IMR-90 (cell line): ENCODE measurements at regions not wholly inside any gene's neighbourhood (a gene's known extent, or its start where the extent isn't known, plus 50 kb on each side); places are given as distances from the start of the nearest gene placed in this dataset.

ENCODE experiments used
- ATAC-seq: fragments of 200-7000 bp; cut with Tn5 transposase; 2 replicates; pipeline ENCODE4 v1.9.1; 2020; ENCODE audit warnings: low read depth, mild to moderate bottlenecking, moderate library complexity
- BruUV-seq: library from RNA; stranded (reverse); fragments of 400-500 nt; replicated peaks from 2 replicates; lab custom pipeline; 2021; lab: Mats Ljungman, UMichigan
- CTCF ChIA-PET: fragments of 300-600 bp; formaldehyde crosslinking; extraction: SDS; loops from one replicate; lab custom pipeline; 2021; ENCODE audit warnings: antibody characterized with exemption; lab: Yijun Ruan, JAX
- POLR2A ChIA-PET: fragments of 300-600 bp; sonication (Branson Sonifier 250); formaldehyde crosslinking; loops from one replicate; lab custom pipeline; 2022; ENCODE audit warnings: antibody characterized with exemption; ENCODE audit not compliant: unreplicated experiment; lab: Charles Lee
- DNase-seq: peaks from one replicate; pipeline ENCODE4 v3.0.0; 2013
- H2AFZ ChIP-seq: replicated peaks from 2 replicates; pipeline ENCODE3; 2013; ENCODE audit warnings: low read length, mild to moderate bottlenecking; ENCODE audit not compliant: poor library complexity
- H2AK5ac ChIP-seq: 2 replicates; pipeline ENCODE4 v1.6.1; 2013; ENCODE audit warnings: low read depth, low read length, inconsistent platforms
- H2AK9ac ChIP-seq: replicated peaks from 2 replicates; pipeline ENCODE3; 2013; ENCODE audit warnings: mild to moderate bottlenecking, low read depth, low read length, moderate library complexity; ENCODE audit not compliant: poor library complexity
- H2BK120ac ChIP-seq: 2 replicates; pipeline ENCODE4 v1.6.1; 2013; ENCODE audit warnings: low read depth, low read length, inconsistent platforms
- H2BK15ac ChIP-seq: 3 replicates; pipeline ENCODE4 v1.6.1; 2013; ENCODE audit warnings: low read depth, low read length, inconsistent platforms
- H2BK20ac ChIP-seq: 2 replicates; pipeline ENCODE4 v1.6.1; 2013; ENCODE audit warnings: low read depth, mild to moderate bottlenecking, inconsistent platforms, low read length, moderate library complexity
- H2BK5ac ChIP-seq: 2 replicates; pipeline ENCODE4 v1.6.1; 2013; ENCODE audit warnings: mild to moderate bottlenecking, low read depth, low read length, inconsistent platforms; ENCODE audit not compliant: poor library complexity, severe bottlenecking
- H3K14ac ChIP-seq: replicated peaks from 2 replicates; pipeline ENCODE4 v1.6.1; 2013; ENCODE audit warnings: low read depth, low read length, inconsistent platforms
- H3K18ac ChIP-seq: 2 replicates; pipeline ENCODE4 v1.6.1; 2013; ENCODE audit warnings: low read depth, low read length, control low read depth
- H3K23ac ChIP-seq: 2 replicates; pipeline ENCODE4 v1.6.1; 2013; ENCODE audit warnings: low read depth, low read length, inconsistent platforms
- H3K27ac ChIP-seq: 2 replicates; pipeline ENCODE4 v1.5.1; 2013; ENCODE audit warnings: mild to moderate bottlenecking, control low read depth, low read length; ENCODE audit not compliant: insufficient read depth
- H3K27me3 ChIP-seq: 2 replicates; pipeline ENCODE4 v1.6.1; 2013; ENCODE audit warnings: low read length; ENCODE audit not compliant: control insufficient read depth, insufficient read depth
- H3K36me3 ChIP-seq: 2 replicates; pipeline ENCODE4 v1.6.1; 2013; ENCODE audit warnings: low read length, mixed read lengths; ENCODE audit not compliant: control insufficient read depth, insufficient read depth
- H3K4ac ChIP-seq: 2 replicates; pipeline ENCODE4 v1.6.1; 2013; ENCODE audit warnings: low read depth, low read length, inconsistent platforms
- H3K4me1 ChIP-seq: 2 replicates; pipeline ENCODE4 v1.6.1; 2013; ENCODE audit warnings: low read length, mixed read lengths; ENCODE audit not compliant: control insufficient read depth, insufficient read depth
- H3K4me2 ChIP-seq: 2 replicates; pipeline ENCODE4 v1.6.1; 2013; ENCODE audit warnings: low read depth, mild to moderate bottlenecking, control low read depth, low read length, moderate library complexity
- H3K4me3 ChIP-seq: 2 replicates; pipeline ENCODE4 v1.5.1; 2013; ENCODE audit warnings: low read depth, mild to moderate bottlenecking, control low read depth, low read length, moderate library complexity; ENCODE audit not compliant: insufficient read depth
- H3K56ac ChIP-seq: 2 replicates; pipeline ENCODE4 v1.6.1; 2013; ENCODE audit warnings: low read length, inconsistent platforms; ENCODE audit not compliant: insufficient read depth; ENCODE audit errors: extremely low read depth
- H3K79me1 ChIP-seq, 2 experiments: 2 replicates each; pipeline ENCODE4 v1.6.1; 2013; ENCODE audit warnings: low read length in 2 of 2, inconsistent platforms in 1 of 2, low read depth in 1 of 2
- H3K9ac ChIP-seq: 2 replicates; pipeline ENCODE4 v1.6.1; 2013; ENCODE audit warnings: low read depth, low read length, control low read depth
- H3K9me1 ChIP-seq: 2 replicates; pipeline ENCODE4 v1.6.1; 2013; ENCODE audit warnings: low read length, inconsistent platforms; ENCODE audit not compliant: insufficient read depth
- H3K9me3 ChIP-seq: 2 replicates; pipeline ENCODE4 v1.6.1; 2013; ENCODE audit warnings: low read length; ENCODE audit not compliant: control insufficient read depth, insufficient read depth
- H4K20me1 ChIP-seq: 2 replicates; pipeline ENCODE4 v1.6.1; 2013; ENCODE audit warnings: low read length, inconsistent platforms; ENCODE audit not compliant: insufficient read depth
- H4K5ac ChIP-seq: 2 replicates; pipeline ENCODE4 v1.6.1; 2013; ENCODE audit warnings: mild to moderate bottlenecking, low read depth, low read length, control low read depth
- H4K8ac ChIP-seq, 2 experiments: 2 replicates each; pipeline ENCODE4 v1.6.1; 2013; ENCODE audit warnings: low read depth in 2 of 2, low read length in 2 of 2, control low read depth in 1 of 2, inconsistent platforms in 1 of 2
- H4K91ac ChIP-seq: 2 replicates; pipeline ENCODE4 v1.6.1; 2013; ENCODE audit warnings: low read depth, low read length, inconsistent platforms; ENCODE audit not compliant: insufficient read depth
- MAFK ChIP-seq: IDR thresholded peaks from 2 replicates; pipeline ENCODE4 v1.6.1; 2012; ENCODE audit warnings: low read depth, low read length, improper control_type of control experiment
- NFE2L2 ChIP-seq: fragments of 150-350 bp; IDR thresholded peaks from 2 replicates; pipeline ENCODE4 v1.6.1; 2016; ENCODE audit warnings: low read depth, mild to moderate bottlenecking, low read length
- RFX5 ChIP-seq: IDR thresholded peaks from 2 replicates; pipeline ENCODE4 v1.8.0; 2012; ENCODE audit warnings: low read depth, mild to moderate bottlenecking, low read length, moderate library complexity
- WGBS, 2 experiments: methylation state at CpG; one replicate each; pipeline versions ENCODE4 v1.1.5 to v1.1.7; 2013; ENCODE audit warnings: missing lambda C conversion rate in 2 of 2; ENCODE audit not compliant: insufficient read length in 1 of 2; ENCODE audit errors: extremely low coverage in 2 of 2; 5-methylcytosine and 5-hydroxymethylcytosine counted together
- dilution Hi-C: fragments of 300-500 bp; cut with HindIII; formaldehyde crosslinking; loops from one replicate; pipeline ENCODE4 v1.14.3; 2018; ENCODE audit warnings: low sequenced_read_pairs; ENCODE audit not compliant: unreplicated experiment
- in situ Hi-C: fragments of 300-500 bp; cut with MboI; formaldehyde crosslinking; loops from 3 replicates; pipeline ENCODE4 v1.14.3; 2019; ENCODE audit warnings: low sequenced_read_pairs, inconsistent platforms, mixed read lengths
- intact Hi-C: fragments of 100-400 bp; cut with micrococcal nuclease; formaldehyde crosslinking; loops from 2 replicates; pipeline ENCODE4 v1.10.0; 2022

DNA sequence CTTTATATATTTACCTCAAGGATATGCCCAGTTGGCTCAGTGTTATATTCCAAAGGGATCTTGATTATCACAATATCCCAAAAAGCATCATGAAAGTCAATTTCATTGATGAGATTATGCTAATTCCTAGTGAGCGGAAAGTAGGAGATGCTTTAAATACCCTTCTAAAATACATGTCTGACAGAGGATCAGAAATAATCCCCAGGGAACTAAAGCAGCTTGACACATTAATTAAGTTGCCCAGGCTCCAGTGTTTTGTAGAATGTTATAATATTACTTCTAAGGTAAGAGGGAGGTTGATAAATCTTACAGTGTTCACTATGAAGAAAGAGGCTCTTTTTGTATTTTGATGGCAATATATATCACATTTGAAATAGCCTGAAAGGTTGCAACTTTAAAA, 767.5 kb upstream of the ROBO1 start:
- DNase-seq (no peak), ATAC-seq (no peak)
- POLR2A ChIA-PET = no interaction called here
- no peaks in the 10 kb centered on the region for H3K9me1 ChIP-seq
- H2BK15ac ChIP-seq = no peak overlapping the region
- no peak overlapping the region for H2AK9ac ChIP-seq
- H4K91ac ChIP-seq = no peak overlapping the region
- H3K23ac ChIP-seq = no peak overlapping the region
- no peak overlapping the region for H2BK5ac ChIP-seq
- H2AFZ ChIP-seq = no peak overlapping the region
- no peaks in the 10 kb centered on the region for H4K20me1 ChIP-seq
- dilution Hi-C loops (no loop called here), in situ Hi-C loops (no loop called here), intact Hi-C loops (no loop called here)
- no peak overlapping the region for H2BK120ac ChIP-seq
- H3K79me1 ChIP-seq = no peaks in the 10 kb centered on the region
- H2AK5ac ChIP-seq = no peak overlapping the region
- H3K27me3 ChIP-seq = no peaks in the 10 kb centered on the region
- H3K4me2 ChIP-seq = no peak overlapping the region
- BruUV-seq = no TSS peak
- no peak overlapping the region for H3K4ac ChIP-seq
- no peak for TF ChIP-seq NFE2L2
- TF ChIP-seq RFX5 = no peak
- TF ChIP-seq MAFK = no peak
- H3K27ac ChIP-seq = no peak overlapping the region
- no peak overlapping the region for H3K9ac ChIP-seq
- H3K56ac ChIP-seq = no peak overlapping the region
- H4K5ac ChIP-seq = no peak overlapping the region
- H3K36me3 ChIP-seq = no peaks in the 10 kb centered on the region
- CTCF ChIA-PET = no interaction called here
- no peak overlapping the region for H3K4me3 ChIP-seq
- H3K14ac ChIP-seq = no peak overlapping the region
- no CpG with 5 or more reads among the region's 1 CpG for WGBS, 2 experiments
- no peak overlapping the region for H2BK20ac ChIP-seq
- no peaks in the 10 kb centered on the region for H3K4me1 ChIP-seq
- H3K18ac ChIP-seq = no peak overlapping the region
- no peak overlapping the region for H4K8ac ChIP-seq
- H3K9me3 ChIP-seq = peaks cover 5% of the 10 kb centered on the region; the same call in 1 of the 2 replicates
